Cardiac fibroblast (primary cell): ENCODE measurements at regions not wholly inside any gene's neighbourhood (a gene's known extent, or its start where the extent isn't known, plus 50 kb on each side); places are given as distances from the start of the nearest gene placed in this dataset.

Experiments
- DNase-seq, 2 donors: peaks; one replicate each; pipeline versions ENCODE4 v3.0.0 to v3.0.0-alpha.2; 2010; ENCODE audit warnings: low read depth in 2 of 2
- H3K4me3 ChIP-seq, 2 donors: replicated peaks in 1 of 2; 1 replicate in 1 of 2; 2 replicates in 1 of 2; pipeline ENCODE4 v1.5.1; 2011; ENCODE audit warnings: low read depth in 2 of 2, low read length in 2 of 2, mild to moderate bottlenecking in 2 of 2, moderate library complexity in 1 of 2
- CTCF ChIP-seq: IDR thresholded peaks from one replicate; pipeline ENCODE4 v1.5.1; 2011; ENCODE audit warnings: low read depth, mild to moderate bottlenecking, low read length, inconsistent platforms

DNA sequence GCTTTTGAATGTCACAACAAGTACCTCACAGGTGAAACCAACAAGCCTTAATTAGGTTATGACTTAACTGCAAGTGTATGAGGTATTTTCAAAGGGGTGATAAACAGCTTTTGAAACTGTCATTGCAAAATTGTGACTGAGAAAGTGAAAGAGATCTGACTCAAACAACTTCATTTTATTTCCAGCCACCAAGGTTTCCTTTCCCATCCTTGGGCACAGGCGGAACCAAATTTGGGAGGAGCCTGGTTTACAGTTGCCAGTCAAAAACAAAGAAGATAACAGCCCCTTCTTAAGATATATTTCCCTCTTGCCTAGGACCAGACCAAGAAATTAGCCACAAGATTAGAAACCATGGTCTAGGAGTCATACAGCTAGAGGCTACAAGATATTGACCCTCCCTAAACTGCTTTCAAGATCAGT is 417.1 kb downstream of the CSNK1G3 start:
- no peak overlapping the region for H3K4me3 ChIP-seq
- DNase-seq: no peak
- no peak for TF ChIP-seq CTCF

GRCh38 chr5:123928401-123928800 is 416.4 kb downstream of the CSNK1G3 start:
- no peak for DNase-seq
- no peak for TF ChIP-seq CTCF
- H3K4me3 ChIP-seq: no peak overlapping the region

- no peak overlapping the region for H3K4me3 ChIP-seq
- DNase-seq: no peak
- no peak for TF ChIP-seq CTCF
These were observed 409.2 kb downstream of the CSNK1G3 start for GRCh38 chr5:123921193-123921592.

- H3K4me3 ChIP-seq: no peak overlapping the region
- DNase-seq: peak; percentile 38 to 41
- TF ChIP-seq CTCF: no peak
These were observed 404.6 kb downstream of the CSNK1G3 start for GRCh38 chr5:123916345-123917121.

DNA sequence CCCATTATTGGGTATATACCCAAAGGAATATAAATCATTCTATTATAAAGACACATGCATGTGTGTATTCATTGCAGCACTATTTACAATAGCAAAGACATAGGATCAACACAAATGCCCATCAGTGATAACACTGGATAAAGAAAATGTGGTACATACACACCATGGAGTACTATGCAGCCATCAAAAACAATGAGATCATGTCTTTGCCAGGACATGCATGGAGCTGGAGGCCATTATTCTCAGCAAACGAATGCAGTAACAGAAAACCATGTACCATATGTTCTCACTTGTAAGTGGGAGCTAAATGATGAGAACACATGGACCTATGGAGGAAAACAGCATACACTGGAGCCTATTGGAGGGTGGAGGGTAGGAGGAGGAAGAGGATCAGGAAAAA is 402.4 kb downstream of the CSNK1G3 start:
- no peak for DNase-seq
- no peak overlapping the region for H3K4me3 ChIP-seq
- TF ChIP-seq CTCF: no peak

- DNase-seq: no peak
- TF ChIP-seq CTCF: no peak
- H3K4me3 ChIP-seq: no peak overlapping the region
These were observed 395.4 kb downstream of the CSNK1G3 start for GRCh38 chr5:123907349-123907748.

- no peak for TF ChIP-seq CTCF
These were observed 394.8 kb downstream of the CSNK1G3 start for GRCh38 chr5:123906698-123907295.

More at GRCh38 chr5:123906698-123907295, 394.8 kb downstream of the CSNK1G3 start:
- DNase-seq: no peak
- no peak overlapping the region for H3K4me3 ChIP-seq
